ENCODE measurements at regions not wholly inside any gene's neighbourhood (a gene's known extent, or its start where the extent isn't known, plus 50 kb on each side); places are given as distances from the start of the nearest gene placed in this dataset.
A peak's percentile ranks its signal among the peaks of the same experiment; 100 is the strongest.
"Not testable (repeated sequence)": the region's sequence is repeated elsewhere in the genome, so short reads cannot be mapped to it uniquely, and the experiment has no call there.

DNA sequence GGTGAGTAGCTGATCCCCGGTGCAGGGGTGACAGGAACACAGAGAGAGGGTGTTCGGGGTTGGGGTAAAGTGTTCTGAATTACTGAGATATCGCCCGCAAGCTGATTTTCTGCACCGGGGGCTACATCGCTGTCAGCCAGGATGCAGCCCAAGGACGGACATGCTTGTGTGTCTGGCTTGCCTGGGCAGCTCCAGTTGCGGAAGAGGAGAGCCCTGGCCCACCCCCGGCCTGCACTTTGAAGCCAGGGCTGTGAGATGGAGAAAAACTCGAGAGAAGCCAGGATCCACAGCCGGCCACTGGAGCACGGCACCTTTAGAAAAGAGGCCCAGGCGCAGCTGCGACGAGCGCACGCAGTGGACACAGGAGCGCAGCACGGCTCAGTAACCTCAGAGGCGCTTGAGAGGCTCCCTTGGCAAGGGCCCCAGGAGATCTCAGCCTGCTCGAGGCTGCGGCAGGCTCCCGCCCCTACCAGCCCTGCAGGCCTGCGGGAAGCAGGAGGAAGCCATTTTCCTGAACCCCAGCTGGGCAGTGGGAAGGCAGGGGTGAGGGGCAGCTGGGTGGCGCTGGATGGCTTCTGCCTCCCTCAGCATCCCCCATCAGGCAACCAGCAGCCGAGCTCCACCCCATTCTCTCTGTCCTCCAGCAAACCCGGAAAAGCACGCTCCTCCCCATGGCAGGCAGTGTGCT is 59.2 kb downstream of the C9orf50 start:
- DNase-seq = no peak

DNA sequence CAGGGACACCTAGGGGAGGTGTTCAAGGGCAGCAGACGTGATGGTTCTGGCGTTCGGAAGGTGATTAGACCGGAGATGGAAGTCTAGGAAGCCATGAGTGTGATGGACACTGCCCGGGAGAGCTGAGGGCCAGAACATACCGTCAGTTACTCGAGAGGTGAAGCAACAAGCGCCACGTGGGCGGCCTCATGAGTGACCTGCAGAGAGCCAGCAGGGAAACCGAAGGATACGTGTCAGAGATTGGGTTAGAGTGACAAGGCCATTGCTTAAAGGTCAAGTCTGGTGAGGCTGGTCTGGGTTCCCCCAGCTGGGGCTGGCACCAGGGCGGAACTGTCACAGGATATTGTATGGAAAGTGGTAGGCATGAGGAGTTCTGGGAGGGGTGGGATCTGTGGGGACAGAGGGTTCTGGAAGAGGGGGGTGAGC is 60.0 kb downstream of the C9orf50 start:
- no peak for DNase-seq

- DNase-seq = no peak
Observed at GRCh38 chr9:129559506-129559881, 61.4 kb downstream of the C9orf50 start.

DNA sequence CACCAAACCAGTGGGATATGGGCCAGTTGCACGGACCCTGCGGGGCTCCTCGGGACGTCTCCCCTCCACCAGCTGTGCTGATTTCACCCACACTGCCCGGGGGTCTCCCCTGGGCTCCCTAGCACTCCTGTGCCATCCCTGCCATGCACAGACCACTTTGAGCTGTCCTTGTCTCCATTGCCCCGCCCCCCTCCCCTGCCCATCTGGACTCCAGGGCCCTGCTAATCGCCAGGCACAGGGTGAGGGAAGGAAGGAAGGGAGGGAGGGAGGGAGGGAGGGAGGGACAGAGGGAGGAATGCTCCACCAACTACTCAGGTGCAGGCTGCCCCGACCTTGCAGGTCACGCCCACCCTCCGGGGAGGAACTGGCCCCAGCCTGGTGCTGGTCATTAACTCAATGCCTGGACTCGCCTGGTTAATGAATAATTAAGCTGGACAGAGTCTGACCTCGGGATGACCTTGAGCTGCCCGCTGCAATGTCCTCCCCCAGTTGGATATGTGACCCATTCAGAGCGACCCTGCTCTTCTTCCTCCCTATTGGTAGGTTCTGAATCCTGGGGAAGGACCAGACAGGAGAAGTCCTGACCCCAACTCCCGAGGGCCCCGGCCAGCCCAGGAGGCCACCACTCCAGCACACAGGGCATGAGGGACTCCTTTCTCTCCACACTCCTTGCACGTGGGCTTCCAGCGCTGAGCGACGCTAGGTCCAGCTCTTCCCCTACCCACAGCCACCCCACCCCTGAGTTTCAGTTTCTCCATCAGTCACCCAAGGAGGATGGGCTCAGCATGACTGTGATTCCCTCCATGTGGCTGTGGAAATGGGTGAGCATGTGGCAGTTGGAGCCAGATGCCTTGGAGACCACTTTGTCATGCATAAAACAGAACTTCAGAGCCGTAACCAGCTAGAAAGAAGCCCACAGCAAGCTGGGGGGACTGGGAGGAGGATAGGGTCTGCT is 62.1 kb downstream of the C9orf50 start:
- no peak for DNase-seq

GRCh38 chr9:129558063-129558550 is 62.8 kb downstream of the C9orf50 start:
- no peak for DNase-seq

- DNase-seq = no peak
Observed at GRCh38 chr9:129557192-129558036, 63.5 kb downstream of the C9orf50 start.

DNA sequence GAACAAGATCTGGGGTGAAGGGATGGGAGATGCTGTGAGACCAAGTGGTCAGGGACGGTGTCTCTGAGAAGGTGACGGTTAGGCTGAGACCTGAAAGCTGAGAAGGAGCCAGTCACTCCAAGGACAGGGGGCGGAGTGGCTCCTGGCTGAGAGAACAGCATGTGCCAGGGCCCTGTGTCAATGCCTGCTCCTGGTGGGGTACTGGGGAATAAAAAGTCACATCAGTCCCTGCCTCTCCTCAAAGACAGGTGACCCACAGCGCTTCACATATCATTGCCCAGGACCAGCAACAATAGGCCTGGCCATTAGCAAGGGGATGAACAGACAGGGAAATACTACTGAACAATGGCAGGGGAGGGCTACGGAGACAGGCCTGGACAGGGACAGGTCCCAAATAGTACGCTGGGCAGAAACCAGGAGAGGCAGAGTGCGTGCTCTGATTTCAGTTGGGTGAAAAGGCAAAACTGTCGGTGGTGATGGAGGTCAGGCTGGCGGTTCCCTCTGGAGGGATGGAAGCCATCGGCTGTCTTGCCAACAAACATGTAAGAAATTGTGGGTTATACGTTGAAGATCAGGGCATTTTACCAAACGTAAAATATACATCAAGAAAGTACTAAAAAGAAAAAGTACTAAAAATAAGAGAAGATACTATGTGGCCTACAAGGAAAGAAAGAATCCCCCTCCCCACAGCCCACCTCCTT is 64.3 kb downstream of the C9orf50 start:
- DNase-seq = no peak

- DNase-seq = no peak
Observed at GRCh38 chr9:129555512-129556215, 65.2 kb downstream of the C9orf50 start.

GRCh38 chr9:129554649-129555048 is 66.3 kb downstream of the C9orf50 start:
- DNase-seq = no peak

DNA sequence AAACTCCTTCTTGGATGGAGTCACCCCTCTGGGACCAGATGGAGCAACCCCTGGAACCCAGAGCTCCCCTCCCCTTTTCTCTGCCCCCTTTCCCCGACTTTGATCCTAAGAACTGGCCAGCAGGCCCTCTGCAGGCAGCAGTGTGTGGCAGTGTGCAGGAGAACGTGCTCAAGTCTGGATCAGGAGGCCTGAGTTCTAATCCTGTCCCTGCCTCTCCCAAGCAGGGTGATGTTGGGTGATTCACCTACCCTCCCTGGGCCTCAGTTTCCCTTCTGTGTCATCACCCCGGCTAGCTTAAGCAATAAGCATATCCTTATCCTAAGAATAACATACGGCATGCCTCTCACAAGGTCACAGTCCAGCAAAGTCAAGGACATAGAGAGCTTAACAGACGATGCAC is 67.6 kb downstream of the C9orf50 start:
- no peak for DNase-seq

DNA sequence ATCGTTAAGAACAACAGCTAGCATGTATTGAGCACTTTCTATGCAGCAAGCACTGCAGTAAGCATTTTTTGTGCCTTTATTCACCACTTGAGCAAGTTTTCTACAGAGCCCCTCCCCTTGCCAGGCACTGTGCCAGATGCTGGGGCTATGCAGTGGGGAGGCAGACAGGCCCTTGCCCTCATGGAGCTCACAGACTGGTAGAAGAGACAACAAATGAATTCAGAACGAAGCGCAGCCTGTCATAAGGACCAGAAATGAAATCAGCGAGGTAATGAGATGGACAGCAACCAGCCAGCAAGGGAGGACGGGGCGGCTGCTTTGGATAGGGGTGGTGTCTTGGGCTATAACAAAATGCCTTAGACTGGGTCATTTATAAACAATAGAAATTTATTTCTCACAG is 68.8 kb downstream of the C9orf50 start:
- no peak for DNase-seq

GRCh38 chr9:129551393-129551973 is 69.4 kb downstream of the C9orf50 start:
- no peak for DNase-seq

GRCh38 chr9:129550977-129551376 is 69.9 kb downstream of the C9orf50 start:
- not testable (repeated sequence) for DNase-seq

- DNase-seq = peak; percentile 26
Observed at GRCh38 chr9:129550199-129550839, 70.6 kb downstream of the C9orf50 start.

GRCh38 chr9:129549684-129550083 is 71.2 kb downstream of the C9orf50 start:
- no peak for DNase-seq

GRCh38 chr9:129549139-129549538 is 71.8 kb downstream of the C9orf50 start:
- DNase-seq = no peak

- no peak for DNase-seq
Observed at GRCh38 chr9:129548571-129549135, 72.2 kb downstream of the C9orf50 start.

DNA sequence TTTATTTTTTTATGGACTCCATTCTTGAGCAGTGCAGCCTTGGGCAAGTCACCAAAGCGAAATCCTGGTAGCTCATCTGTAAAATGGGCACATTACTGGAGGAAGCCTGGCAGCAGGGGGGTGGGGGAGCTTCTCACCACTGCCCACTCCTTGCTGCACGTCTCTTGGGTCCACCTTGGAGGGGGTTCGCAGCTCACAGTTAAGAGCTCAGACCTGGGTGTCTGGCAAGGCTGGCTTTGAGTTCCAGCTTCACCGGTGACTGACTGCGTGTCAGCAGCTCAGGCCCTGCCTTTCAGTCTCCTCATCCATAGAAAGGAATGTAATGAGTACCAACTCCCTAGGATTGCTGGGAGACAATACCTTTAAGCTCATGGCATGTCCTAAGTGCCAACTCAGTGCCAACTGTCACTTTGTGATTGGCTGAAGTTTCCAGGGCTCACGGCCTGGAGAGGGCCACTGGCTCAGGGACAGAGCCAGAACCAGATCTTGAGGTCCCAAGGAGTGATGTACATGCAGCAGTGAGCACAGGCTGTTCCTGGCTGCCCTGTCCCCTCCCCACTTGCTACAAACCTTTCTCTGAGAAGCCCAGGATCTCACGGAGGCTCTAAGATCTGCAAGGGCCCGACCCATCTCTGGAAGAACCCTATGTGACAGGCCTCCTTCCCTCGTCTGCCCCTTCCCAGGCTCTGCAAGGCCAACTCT is 72.9 kb downstream of the C9orf50 start:
- no peak for DNase-seq

DNA sequence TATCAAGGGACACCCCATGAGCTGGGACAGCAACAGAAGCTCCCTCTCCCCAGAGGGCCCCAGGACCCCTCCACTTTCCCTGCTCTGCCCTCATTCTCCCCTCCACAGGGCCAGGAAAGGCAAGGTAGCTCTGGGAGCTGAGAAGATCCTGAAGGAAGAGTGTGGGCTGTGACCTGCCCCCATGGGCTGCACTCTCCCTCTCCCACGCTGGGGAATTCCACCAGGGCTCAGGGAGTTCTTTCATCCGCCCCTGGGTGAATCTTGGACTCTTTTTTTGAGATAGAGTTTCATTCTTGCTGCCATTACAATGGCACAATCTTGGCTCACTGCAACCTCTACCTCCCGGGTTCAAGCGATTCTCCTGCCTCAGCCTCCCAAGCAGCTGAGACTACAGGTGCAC is 73.8 kb downstream of the C9orf50 start:
- no peak for DNase-seq

DNA sequence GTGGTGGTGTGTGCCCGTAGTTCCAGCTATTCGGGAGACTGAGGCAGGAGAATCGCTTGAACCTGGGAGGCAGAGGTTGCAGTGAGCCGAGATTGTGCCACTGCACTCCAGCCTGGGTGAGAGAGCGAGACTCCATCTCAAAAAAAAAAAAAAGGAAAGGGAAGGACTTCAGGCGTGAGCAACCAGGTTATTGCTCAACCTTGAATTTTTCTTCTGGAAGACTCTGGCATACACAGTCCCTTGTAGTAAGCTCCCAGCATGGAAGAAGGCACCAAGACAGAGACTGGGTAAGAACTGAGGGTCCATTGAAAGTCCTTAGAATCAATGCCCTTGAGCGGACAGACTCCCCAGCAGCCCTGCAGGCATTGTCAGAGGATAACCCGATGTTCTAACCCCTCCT is 75.0 kb downstream of the C9orf50 start:
- DNase-seq = not testable (repeated sequence)
